HG03060 (cell line): ENCODE measurements at regions not wholly inside any gene's neighbourhood (a gene's known extent, or its start where the extent isn't known, plus 50 kb on each side); places are given as distances from the start of the nearest gene placed in this dataset.

Source experiments
- ATAC-seq: cut with Tn5 transposase; IDR thresholded peaks from one replicate; pipeline ENCODE4 v1.9.1; 2021; ENCODE audit warnings: low read depth, moderate number of reproducible peaks; ENCODE audit not compliant: unreplicated experiment

GRCh38 chr19:28028881-28029444 lies 1184.0 kb downstream of the UQCRFS1 start:
- ATAC-seq = no peak

GRCh38 chr19:28027116-28027515 lies 1185.8 kb downstream of the UQCRFS1 start:
- ATAC-seq = no peak

- no peak for ATAC-seq
Measured at GRCh38 chr19:28026636-28027035, 1186.3 kb downstream of the UQCRFS1 start.

GRCh38 chr19:28024920-28025319 lies 1188.0 kb downstream of the UQCRFS1 start:
- ATAC-seq = no peak

- no peak for ATAC-seq
Measured at GRCh38 chr19:28023064-28023463, 1189.9 kb downstream of the UQCRFS1 start.

- no peak for ATAC-seq
Measured at GRCh38 chr19:28022506-28022905, 1190.4 kb downstream of the UQCRFS1 start.

- ATAC-seq = no peak
Measured at GRCh38 chr19:28021259-28022185, 1191.4 kb downstream of the UQCRFS1 start.

- ATAC-seq = no peak
Measured at GRCh38 chr19:28020619-28021258, 1192.2 kb downstream of the UQCRFS1 start.

- no peak for ATAC-seq
Measured at GRCh38 chr19:28019901-28020300, 1193.0 kb downstream of the UQCRFS1 start.

GRCh38 chr19:28019371-28019770 lies 1193.6 kb downstream of the UQCRFS1 start:
- no peak for ATAC-seq

GRCh38 chr19:28018499-28018898 lies 1194.5 kb downstream of the UQCRFS1 start:
- ATAC-seq = no peak

- ATAC-seq = no peak
Measured at GRCh38 chr19:28014615-28015405, 1198.1 kb downstream of the UQCRFS1 start.

- ATAC-seq = no peak
Measured at GRCh38 chr19:28012361-28012760, 1200.6 kb downstream of the UQCRFS1 start.

- ATAC-seq = no peak
Measured at GRCh38 chr19:28010656-28011055, 1202.3 kb downstream of the UQCRFS1 start.

- no peak for ATAC-seq
Measured at GRCh38 chr19:28009696-28010095, 1203.3 kb downstream of the UQCRFS1 start.

- ATAC-seq = no peak
Measured at GRCh38 chr19:28008695-28009094, 1204.3 kb downstream of the UQCRFS1 start.

- ATAC-seq = no peak
Measured at GRCh38 chr19:28003543-28003942, 1209.4 kb downstream of the UQCRFS1 start.

- ATAC-seq = no peak
Measured at GRCh38 chr19:27997069-27997468, 1215.9 kb downstream of the UQCRFS1 start.

- ATAC-seq = no peak
Measured at GRCh38 chr19:27993619-27994570, 1219.1 kb downstream of the UQCRFS1 start.

- no peak for ATAC-seq
Measured at GRCh38 chr19:27986299-27986698, 1226.7 kb downstream of the UQCRFS1 start.
